PC-3 (cell line): ENCODE measurements at regions not wholly inside any gene's neighbourhood (a gene's known extent, or its start where the extent isn't known, plus 50 kb on each side); places are given as distances from the start of the nearest gene placed in this dataset.

Source experiments
- ATAC-seq: fragments of 200-7000 bp; cut with Tn5 transposase; 2 replicates; pipeline ENCODE4 v1.9.1; 2020; ENCODE audit warnings: mild to moderate bottlenecking, moderate library complexity
- BruUV-seq: library from RNA; stranded (reverse); fragments of 400-500 nt; replicated peaks from 2 replicates; lab custom pipeline; 2021; lab: Mats Ljungman, UMichigan
- CTCF ChIA-PET: fragments of 300-600 bp; sonication (Branson Sonifier 250); formaldehyde crosslinking; loops from one replicate; lab custom pipeline; 2022; ENCODE audit warnings: antibody characterized with exemption; lab: Charles Lee
- POLR2A ChIA-PET: fragments of 300-600 bp; sonication (Branson Sonifier 250); formaldehyde crosslinking; loops from one replicate; lab custom pipeline; 2022; ENCODE audit warnings: antibody characterized with exemption; ENCODE audit not compliant: unreplicated experiment; lab: Charles Lee
- DNase-seq: peaks from one replicate; pipeline ENCODE4 v3.0.0-alpha.2; 2015
- H2AFZ ChIP-seq: fragments of 300-600 bp; sonication (generic); 2 replicates; pipeline ENCODE4 v1.6.0; 2016; ENCODE audit warnings: antibody characterized with exemption, low read length
- H3F3A ChIP-seq: fragments of 300-600 bp; sonication (generic); one replicate; pipeline ENCODE4 v1.6.0; 2017; ENCODE audit warnings: antibody characterized with exemption, low read length, control low read depth, mild to moderate bottlenecking; ENCODE audit not compliant: unreplicated experiment
- H3K27ac ChIP-seq: fragments of 300-600 bp; sonication (generic); 2 replicates; pipeline ENCODE4 v1.5.1; 2016; ENCODE audit warnings: mild to moderate bottlenecking, low read length
- H3K27me3 ChIP-seq: fragments of 300-600 bp; sonication (generic); 2 replicates; pipeline ENCODE4 v1.6.1; 2016; ENCODE audit warnings: low read length, mixed read lengths
- H3K36me3 ChIP-seq: fragments of 300-600 bp; sonication (generic); 2 replicates; pipeline ENCODE4 v1.6.1; 2016; ENCODE audit warnings: low read depth, mixed run types, low read length, mixed read lengths
- H3K4me1 ChIP-seq: fragments of 300-600 bp; sonication (generic); 2 replicates; pipeline ENCODE4 v1.5.1; 2016; ENCODE audit warnings: low read length; ENCODE audit not compliant: insufficient read depth
- H3K4me2 ChIP-seq: fragments of 300-600 bp; sonication (generic); 2 replicates; pipeline ENCODE4 v1.6.0; 2016; ENCODE audit warnings: low read length
- H3K4me3 ChIP-seq: fragments of 300-600 bp; sonication (generic); 2 replicates; pipeline ENCODE4 v1.5.1; 2016; ENCODE audit warnings: mild to moderate bottlenecking, low read length, mixed read lengths
- H3K79me2 ChIP-seq: fragments of 300-600 bp; sonication (generic); 2 replicates; pipeline ENCODE4 v1.6.1; 2017; ENCODE audit warnings: low read length, mixed read lengths
- H3K9ac ChIP-seq: fragments of 300-600 bp; sonication (generic); 2 replicates; pipeline ENCODE4 v1.6.0; 2016; ENCODE audit warnings: mild to moderate bottlenecking, low read length
- H3K9me2 ChIP-seq: fragments of 300-600 bp; sonication (generic); replicated peaks from 2 replicates; pipeline ENCODE4 v1.6.1; 2016; ENCODE audit warnings: mixed run types, low read length, mixed read lengths
- H3K9me3 ChIP-seq: fragments of 300-600 bp; sonication (generic); 2 replicates; pipeline ENCODE4 v1.6.1; 2016; ENCODE audit warnings: low read length, mixed read lengths
- H4K20me1 ChIP-seq: fragments of 300-600 bp; sonication (generic); 2 replicates; pipeline ENCODE4 v1.6.1; 2016; ENCODE audit warnings: low read length, mixed read lengths
- EZH2 ChIP-seq: fragments of 300-600 bp; sonication (generic); IDR thresholded peaks from one replicate; pipeline ENCODE4 v1.6.1; 2017; ENCODE audit warnings: antibody characterized with exemption, mild to moderate bottlenecking, low read length; ENCODE audit not compliant: unreplicated experiment
- EZH2phosphoT487 ChIP-seq: fragments of 300-600 bp; sonication (generic); IDR thresholded peaks from 2 replicates; pipeline ENCODE4 v1.6.1; 2018; ENCODE audit warnings: mild to moderate bottlenecking, antibody characterized with exemption, low read length, borderline replicate concordance
- intact Hi-C: fragments of 100-400 bp; cut with micrococcal nuclease; formaldehyde crosslinking; loops from 2 replicates; pipeline ENCODE4 v1.9.0; 2023
- TF ChIP-seq, protein P1 (sequence below): fragments of 300-600 bp; sonication (generic); conservative IDR thresholded peaks from 2 replicates; pipeline ENCODE4 v1.5.1; 2017; ENCODE audit warnings: antibody characterized with exemption, low read depth, mild to moderate bottlenecking, low read length

DNA sequence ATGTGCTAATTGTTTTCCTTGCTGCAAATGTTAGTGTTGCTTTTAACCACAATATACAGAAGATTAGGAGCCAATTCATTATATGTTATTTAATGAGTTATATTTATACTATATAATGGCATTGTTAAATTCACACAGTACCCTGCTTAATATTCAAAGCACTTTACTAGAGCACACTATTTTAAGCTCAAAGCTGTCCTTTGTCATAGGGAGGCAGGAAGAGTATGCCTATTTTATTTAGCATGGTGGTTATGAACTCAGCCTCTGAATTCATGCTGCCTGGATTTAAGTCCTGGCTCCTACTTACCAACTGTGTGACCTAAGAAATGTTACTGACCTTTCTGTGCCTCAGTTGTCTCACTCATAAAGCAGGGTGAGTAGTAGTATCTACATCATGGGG is 80.5 kb downstream of the FASTKD2 start:
- Histone ChIP-seq H4K20me1 (no peaks in the 10 kb centered on the region), H3K36me3 (no peaks in the 10 kb centered on the region), H3K9me2 (no peaks in the 10 kb centered on the region), H3K4me2 (no peak overlapping the region), H3K4me3 (no peak overlapping the region), H3K9ac (no peak overlapping the region), H3F3A (no peaks in the 10 kb centered on the region), H3K27ac (no peak overlapping the region), H2AFZ (no peak overlapping the region), H3K79me2 (no peaks in the 10 kb centered on the region), H3K27me3 (no peaks in the 10 kb centered on the region), H3K4me1 (no peaks in the 10 kb centered on the region), H3K9me3 (no peaks in the 10 kb centered on the region)
- POLR2A ChIA-PET = no interaction called here
- CTCF ChIA-PET = no interaction called here
- intact Hi-C loops = no loop called here
- BruUV-seq = no TSS peak
- DNase-seq (no peak), ATAC-seq (no peak)
- TF ChIP-seq EZH2 (no peak), EZH2phosphoT487 (no peak)
- TF ChIP-seq, protein P1, sequence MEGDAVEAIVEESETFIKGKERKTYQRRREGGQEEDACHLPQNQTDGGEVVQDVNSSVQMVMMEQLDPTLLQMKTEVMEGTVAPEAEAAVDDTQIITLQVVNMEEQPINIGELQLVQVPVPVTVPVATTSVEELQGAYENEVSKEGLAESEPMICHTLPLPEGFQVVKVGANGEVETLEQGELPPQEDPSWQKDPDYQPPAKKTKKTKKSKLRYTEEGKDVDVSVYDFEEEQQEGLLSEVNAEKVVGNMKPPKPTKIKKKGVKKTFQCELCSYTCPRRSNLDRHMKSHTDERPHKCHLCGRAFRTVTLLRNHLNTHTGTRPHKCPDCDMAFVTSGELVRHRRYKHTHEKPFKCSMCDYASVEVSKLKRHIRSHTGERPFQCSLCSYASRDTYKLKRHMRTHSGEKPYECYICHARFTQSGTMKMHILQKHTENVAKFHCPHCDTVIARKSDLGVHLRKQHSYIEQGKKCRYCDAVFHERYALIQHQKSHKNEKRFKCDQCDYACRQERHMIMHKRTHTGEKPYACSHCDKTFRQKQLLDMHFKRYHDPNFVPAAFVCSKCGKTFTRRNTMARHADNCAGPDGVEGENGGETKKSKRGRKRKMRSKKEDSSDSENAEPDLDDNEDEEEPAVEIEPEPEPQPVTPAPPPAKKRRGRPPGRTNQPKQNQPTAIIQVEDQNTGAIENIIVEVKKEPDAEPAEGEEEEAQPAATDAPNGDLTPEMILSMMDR = no peak

DNA sequence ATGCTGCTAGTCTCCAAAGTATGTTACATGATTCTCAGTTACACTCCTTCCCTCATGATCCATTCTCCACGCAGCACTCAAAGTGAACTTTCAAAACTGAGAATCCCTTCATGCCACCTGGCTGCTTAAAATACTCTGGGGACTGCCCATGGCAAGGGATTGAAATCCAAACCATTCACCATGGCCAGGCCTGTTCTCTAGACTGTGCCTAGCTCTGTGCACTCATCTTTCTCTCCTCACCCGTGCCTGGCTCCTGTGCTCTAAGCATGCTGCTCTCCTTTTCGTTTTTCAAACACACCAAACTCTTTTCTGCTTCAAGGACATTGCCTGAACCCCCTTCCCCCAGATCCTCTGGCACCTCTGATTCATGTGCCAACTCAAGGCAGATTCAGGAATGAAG is 80.9 kb downstream of the FASTKD2 start:
- Histone ChIP-seq H3K27ac (no peak overlapping the region), H3K79me2 (no peaks in the 10 kb centered on the region), H3K9me2 (no peaks in the 10 kb centered on the region), H4K20me1 (no peaks in the 10 kb centered on the region), H3K4me3 (no peak overlapping the region), H2AFZ (no peak overlapping the region), H3K36me3 (no peaks in the 10 kb centered on the region), H3K9me3 (no peaks in the 10 kb centered on the region), H3K4me1 (no peaks in the 10 kb centered on the region), H3K27me3 (no peaks in the 10 kb centered on the region), H3K9ac (no peak overlapping the region), H3F3A (no peaks in the 10 kb centered on the region), H3K4me2 (no peak overlapping the region)
- CTCF ChIA-PET = no interaction called here
- intact Hi-C loops = no loop called here
- no peak for DNase-seq
- no peak for ATAC-seq
- no TSS peak for BruUV-seq
- TF ChIP-seq, protein P1 = no peak
- no peak for TF ChIP-seq EZH2phosphoT487
- TF ChIP-seq EZH2 = no peak
- POLR2A ChIA-PET = no interaction called here

DNA sequence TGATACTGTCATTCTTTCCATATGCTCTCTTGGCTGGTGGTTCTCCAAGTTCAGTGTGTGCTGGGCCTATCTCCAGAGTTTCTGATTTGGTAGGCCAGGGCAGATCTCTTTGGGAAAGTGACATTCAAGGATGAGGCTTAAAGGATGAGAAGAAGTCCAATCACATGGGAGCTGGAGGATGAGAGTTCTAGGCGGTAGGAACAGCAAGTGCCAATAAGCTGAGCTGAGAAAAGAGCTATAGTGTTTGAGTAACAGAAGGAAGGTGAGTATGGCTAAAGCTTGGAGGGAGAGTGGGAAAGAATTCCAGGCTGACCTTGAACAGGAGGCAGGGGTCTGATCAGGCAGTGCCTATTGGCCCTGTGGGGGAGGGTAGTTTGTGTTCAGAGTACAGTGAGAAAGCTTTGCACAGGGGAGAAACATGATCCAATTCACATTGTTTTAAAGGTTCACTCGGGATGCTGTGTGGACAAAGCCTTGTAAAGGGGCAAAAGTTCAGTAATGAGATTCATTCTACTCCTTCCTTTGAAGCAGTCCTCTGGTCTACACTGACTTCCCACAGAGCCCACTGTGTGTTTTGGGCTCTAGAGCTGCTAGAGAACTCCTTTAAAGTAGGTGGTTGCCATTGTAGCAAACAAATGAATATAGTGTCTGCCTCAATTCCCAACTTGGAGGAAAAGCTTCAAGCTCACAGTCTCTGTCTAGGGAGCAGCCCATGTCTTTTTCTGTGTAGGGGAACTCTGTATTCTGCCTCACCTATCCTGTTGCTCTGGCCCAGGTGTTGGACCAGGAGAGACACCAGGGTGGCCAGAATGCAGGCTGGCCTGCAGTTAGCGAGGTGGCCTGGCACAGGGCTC is 81.8 kb downstream of the FASTKD2 start:
- no peak overlapping the region for H3K4me2 ChIP-seq
- no peaks in the 10 kb centered on the region for H3K79me2 ChIP-seq
- no peak overlapping the region for H2AFZ ChIP-seq
- H3K4me3 ChIP-seq = no peak overlapping the region
- H3K9me3 ChIP-seq = no peaks in the 10 kb centered on the region
- intact Hi-C loops = no loop called here
- H3K27me3 ChIP-seq = no peaks in the 10 kb centered on the region
- no TSS peak for BruUV-seq
- no peaks in the 10 kb centered on the region for H3F3A ChIP-seq
- ChIA-PET POLR2A (no interaction called here), CTCF (no interaction called here)
- H3K9ac ChIP-seq = no peak overlapping the region
- no peak for DNase-seq
- no peak overlapping the region for H3K27ac ChIP-seq
- H3K9me2 ChIP-seq = no peaks in the 10 kb centered on the region
- TF ChIP-seq EZH2 = no peak
- TF ChIP-seq, protein P1 = no peak
- TF ChIP-seq EZH2phosphoT487 = no peak
- ATAC-seq = no peak
- no peaks in the 10 kb centered on the region for H3K36me3 ChIP-seq
- no peaks in the 10 kb centered on the region for H4K20me1 ChIP-seq
- no peaks in the 10 kb centered on the region for H3K4me1 ChIP-seq
